Left lobe of liver (tissue), 2 donors: ENCODE measurements at regions not wholly inside any gene's neighbourhood (a gene's known extent, or its start where the extent isn't known, plus 50 kb on each side); places are given as distances from the start of the nearest gene placed in this dataset.

Source experiments
- ATAC-seq: fragments of 200-7000 bp; cut with Tn5 transposase; one replicate; pipeline ENCODE4 v1.9.1; 2020; ENCODE audit warnings: mild to moderate bottlenecking, moderate library complexity
- DNase-seq: peaks from one replicate; pipeline ENCODE4 v3.0.0-alpha.2; 2020; ENCODE audit warnings: low spot score
- donor health status: DM: no; HTN: no; CAD: no; lungs with moderate emphysema.
- donor health status: DM: no; HTN: yes; CAD: no.

DNA sequence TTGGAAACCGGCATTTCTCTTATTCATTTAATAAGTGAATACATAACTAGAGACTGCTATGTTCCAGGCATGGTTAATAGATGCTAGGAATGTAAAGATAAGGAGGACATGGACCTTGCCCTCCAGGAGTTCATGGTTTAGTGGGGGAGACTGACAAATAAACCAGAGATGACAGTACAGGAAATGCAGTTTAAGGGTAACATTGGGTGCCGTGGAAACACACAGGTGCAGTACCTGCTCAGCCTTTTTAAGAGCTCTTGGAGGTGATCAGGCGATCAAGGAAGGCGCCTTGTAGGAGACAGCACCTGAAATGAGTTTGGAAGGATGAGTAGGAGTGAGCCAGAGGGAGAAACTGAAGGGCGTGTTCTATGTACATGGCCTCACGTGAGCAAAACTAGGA is 145.8 kb downstream of the AASDH start:
- DNase-seq (no peak), ATAC-seq (no peak)

DNA sequence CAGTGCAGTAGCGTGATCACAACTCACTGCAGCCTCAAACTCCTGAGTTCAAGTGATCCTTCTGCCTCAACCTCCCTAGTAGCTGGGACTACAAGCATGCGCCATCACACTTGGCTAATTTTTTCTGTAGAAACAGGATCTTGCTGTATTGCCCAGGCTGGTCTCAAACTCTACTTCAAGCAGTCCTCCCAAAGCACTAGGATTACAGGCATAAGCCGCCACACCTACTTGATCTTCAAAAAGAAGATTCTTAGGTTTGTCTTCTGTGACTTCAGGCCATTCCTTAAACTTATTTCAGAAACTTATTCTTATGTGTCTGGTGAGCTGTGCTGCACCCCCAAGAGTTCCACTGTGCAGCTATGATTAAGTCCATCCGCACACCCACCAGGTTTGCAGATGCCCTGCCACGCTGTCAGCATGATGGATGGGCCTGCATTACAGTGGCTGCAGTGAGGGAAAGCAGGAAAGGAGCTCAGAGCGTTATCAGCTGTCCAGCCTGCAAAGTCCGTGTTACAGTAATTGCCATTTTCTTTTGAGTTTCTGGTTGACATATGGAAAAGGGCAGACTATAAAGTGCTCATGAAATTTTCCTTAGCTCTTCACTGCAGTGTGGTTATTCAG is 146.6 kb downstream of the AASDH start:
- DNase-seq (no peak), ATAC-seq (no peak)

DNA sequence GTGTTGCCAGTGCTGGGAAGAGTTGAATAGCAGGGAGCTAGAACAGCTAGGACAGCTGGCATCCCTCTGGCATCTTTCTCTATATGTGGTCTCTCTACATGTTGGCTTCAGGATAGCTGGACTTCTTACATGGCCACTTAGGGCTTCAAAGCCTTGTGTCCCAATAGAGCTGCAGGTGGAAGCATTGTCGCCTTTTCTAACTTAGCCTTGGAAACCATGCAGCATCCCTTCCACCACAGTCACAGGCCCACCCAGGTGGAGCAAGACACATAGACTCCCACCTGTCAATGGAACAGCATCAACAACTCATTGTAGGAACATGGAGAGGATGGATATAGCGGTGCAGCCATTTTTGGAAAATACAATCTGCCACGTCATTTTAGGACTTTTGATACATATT is 149.0 kb downstream of the AASDH start:
- DNase-seq: no peak
- ATAC-seq: no peak

DNA sequence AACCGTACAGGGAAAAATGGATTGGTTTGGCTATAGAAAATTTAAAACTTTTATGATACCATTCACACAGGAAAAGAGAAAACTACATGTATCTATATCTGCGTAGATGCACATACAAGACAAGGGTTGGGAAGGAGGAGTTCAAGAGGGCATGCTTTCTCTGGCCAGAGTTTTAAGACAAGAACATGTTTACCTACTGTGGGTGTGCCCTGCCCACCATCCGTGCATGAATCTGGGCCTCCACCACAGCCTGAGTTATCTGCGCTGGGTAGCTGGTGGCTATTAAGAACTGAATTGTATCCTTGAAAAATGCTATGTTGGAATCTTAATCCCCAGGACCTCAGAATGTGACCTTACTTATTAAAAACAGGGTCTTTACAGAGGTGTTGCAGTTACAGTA is 151.6 kb downstream of the AASDH start:
- DNase-seq: no peak
- no peak for ATAC-seq

DNA sequence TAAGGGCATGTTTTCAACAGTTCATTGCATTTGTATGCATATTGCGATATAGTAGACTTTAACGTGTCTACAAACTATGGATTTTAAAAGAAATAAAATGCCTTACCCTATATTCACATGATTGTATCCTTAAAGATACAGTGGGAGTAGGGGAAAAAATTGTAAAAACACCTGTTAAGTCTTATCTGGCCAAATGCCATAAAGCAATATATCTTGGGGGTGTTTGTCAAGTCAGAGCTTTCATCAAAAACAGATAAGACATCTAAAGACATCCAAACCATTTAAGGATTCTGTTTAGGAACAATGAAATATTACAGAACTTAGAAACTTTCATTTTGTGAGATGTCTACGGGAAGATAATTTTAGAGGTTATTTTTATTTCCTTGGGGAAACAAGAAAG is 152.3 kb downstream of the AASDH start:
- ATAC-seq: no peak
- DNase-seq: no peak

- no peak for DNase-seq
- ATAC-seq: no peak
Observed at GRCh38 chr4:56234098-56234497, 153.2 kb downstream of the AASDH start.

DNA sequence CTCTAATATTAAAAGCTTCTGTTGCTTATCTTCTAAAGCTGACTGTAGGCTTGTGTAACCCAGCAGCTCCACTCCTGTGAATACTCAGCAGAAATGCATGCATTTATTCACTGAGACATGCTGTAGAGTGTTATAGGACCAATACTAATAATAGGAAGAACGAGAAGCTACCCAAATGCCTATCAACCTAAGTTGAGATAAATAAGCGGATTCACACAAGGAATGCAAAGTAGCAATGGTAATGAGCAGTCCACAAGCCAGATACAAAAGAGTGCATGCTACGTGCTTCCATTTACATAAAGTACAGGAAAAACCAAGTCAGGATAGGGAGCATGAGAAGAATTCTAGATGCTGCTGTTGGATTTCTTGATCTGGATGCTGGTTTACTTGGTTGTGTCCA is 155.9 kb downstream of the AASDH start:
- ATAC-seq (no peak), DNase-seq (no peak)

- DNase-seq: no peak
- no peak for ATAC-seq
Observed at GRCh38 chr4:56229947-56230346, 157.3 kb downstream of the AASDH start.

DNA sequence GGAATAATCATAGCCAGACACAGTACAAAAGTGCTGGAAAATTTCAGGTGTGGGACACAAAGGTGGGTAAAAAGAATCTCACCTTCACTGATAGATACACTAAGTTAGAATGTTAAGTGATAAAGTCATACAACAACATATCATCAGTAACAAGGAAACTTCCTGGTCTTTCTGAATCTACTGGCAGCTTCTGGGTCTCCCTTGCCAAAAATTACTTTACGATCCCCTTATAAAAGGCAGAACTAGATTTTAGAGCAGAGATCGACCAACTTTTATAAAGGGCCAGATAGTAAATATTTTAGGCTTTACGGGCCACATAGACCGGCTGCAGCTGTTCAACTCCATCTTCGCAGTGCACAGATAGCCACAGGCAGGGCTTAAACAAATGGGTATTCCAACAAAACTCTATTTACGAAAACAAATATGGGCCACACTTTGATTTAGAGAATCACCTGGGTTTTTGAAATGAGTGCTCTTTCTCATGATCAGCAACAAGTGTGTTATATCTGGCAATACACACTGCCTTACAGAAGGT is 159.9 kb downstream of the AASDH start:
- no peak for ATAC-seq
- DNase-seq: no peak

DNA sequence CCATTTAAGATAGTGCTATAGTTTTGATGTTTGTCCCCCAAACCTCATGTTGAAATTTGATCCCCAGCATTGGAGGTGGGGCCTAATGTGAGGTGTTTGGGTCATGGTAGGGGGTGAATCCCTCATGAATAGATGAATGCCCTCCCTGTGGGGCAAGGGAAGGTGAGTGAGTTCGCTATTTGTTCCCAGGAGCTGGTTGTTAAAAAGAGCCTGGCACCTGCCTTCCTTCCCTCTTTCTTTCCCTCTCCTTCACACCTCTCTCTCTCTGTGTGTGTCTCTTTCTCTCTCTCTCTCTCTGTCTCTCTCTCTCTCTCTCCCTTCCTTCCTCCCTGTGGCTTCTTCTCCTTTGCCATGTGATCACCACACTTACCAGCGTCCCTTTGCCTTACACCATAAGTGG is 160.7 kb downstream of the AASDH start:
- DNase-seq (no peak), ATAC-seq (no peak)

DNA sequence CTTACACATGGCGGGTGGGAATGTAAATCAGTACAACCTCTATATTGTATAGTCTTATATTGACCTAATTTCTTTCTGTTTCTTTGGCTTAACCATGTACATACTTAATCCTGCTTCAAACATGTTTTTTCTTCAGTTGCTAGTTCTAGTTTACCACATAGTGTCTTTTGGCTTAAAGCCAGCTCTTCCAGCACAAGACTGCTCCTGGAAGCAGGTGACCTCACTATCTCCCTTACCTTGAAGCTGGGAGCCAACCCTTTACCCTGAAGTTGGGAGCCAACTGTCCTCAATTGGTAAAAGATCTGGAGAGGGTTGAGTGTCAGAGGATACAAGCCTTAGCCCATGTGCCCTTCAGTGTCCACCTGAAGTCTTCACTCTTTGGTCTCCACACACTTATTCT is 162.7 kb downstream of the AASDH start:
- ATAC-seq (no peak), DNase-seq (no peak)

- ATAC-seq (no peak), DNase-seq (no peak)
Observed at GRCh38 chr4:56222514-56222913, 164.8 kb downstream of the AASDH start.

DNA sequence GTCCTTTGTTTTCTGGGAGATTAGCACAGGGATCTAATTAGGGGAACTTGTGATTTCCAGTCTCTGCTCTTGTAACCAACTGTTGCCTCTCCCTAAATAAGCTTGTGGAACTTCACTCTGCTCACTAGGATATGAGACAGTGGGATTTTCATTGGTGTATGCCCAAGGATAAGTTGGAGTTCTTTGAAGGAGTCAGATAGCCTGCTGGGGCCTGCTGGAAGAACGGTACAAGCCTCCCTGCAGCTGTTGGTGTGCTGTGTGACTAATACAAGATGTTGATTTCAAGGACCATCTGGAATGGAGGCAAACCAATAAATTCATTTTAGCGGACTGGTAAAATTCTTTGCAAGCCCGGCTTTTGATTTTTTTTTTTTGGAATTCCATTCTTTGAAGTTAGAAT is 167.0 kb downstream of the AASDH start:
- ATAC-seq: no peak
- DNase-seq: no peak

DNA sequence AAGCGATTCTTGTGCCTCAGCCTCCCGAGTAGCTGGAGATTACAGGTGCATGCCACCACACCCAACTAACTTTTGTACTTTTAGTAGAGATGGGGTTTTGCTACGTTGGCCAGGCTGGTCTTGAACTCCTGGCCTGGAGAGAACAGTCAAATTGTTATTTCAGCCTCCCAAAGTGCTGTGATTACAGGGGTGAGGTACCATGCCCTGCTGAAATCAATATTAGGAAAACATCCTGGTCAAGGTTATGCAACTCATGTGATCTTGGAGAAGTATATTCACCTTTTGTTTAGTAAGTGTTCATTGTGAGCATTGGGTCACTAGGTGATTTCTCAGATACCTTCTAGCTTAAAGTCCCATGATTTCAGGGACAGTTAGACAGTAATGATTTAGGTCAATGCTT is 167.8 kb downstream of the AASDH start:
- ATAC-seq (no peak), DNase-seq (no peak)

DNA sequence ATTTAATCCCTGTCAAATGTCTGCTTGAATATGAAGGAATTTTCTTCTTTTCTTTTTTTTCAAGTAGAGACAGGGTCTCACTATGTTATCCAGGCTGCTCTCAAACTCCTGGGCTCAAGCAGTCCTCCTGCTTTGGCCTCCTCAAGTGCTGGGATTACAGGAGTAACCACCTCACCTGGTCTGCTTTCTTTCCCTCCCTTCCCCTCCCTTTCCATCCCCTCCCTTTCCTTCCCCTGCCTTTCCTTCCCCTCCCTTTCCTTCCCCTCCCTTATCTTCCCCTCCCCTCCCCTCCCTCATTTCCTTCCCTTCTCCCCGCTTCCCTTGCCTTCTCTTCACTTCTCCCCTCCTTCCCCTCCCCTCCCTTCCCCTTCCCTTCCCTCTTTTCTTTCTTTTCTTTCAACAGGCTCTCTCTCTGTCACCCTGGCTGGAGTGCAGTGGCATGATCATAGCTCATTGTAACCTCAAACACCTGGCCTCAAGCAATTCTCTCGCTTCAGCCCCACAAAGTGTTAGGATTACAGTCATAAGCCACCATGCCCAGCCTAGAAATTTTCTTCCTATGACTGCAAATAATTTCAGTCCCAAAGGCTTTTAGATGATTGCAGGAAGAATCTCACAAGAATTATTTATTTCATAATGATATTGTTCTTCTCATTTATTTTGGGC is 168.9 kb downstream of the AASDH start:
- ATAC-seq (no peak), DNase-seq (no peak)

- ATAC-seq (no peak), DNase-seq (no peak)
Observed at GRCh38 chr4:56217343-56217890, 169.9 kb downstream of the AASDH start.

DNA sequence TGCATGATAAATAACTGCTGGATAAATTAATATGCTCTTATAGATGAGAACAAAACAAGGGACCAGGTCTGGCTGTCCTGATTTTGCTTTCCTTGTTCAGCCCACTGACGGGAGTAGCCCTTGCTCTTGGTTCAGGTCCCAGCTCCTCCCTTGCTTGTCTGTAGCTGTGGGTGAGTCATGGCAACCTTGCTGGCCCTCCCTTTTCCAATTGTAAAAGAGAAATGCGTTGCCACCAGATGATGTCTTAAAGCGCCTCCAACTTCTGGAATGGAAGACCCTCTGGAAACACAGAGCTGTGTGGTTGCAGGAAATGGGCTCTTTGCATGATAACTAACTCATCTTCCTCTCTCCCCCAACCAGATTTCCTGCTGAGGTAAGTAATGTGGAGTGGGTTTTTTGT is 171.4 kb downstream of the AASDH start:
- ATAC-seq (no peak), DNase-seq (no peak)

DNA sequence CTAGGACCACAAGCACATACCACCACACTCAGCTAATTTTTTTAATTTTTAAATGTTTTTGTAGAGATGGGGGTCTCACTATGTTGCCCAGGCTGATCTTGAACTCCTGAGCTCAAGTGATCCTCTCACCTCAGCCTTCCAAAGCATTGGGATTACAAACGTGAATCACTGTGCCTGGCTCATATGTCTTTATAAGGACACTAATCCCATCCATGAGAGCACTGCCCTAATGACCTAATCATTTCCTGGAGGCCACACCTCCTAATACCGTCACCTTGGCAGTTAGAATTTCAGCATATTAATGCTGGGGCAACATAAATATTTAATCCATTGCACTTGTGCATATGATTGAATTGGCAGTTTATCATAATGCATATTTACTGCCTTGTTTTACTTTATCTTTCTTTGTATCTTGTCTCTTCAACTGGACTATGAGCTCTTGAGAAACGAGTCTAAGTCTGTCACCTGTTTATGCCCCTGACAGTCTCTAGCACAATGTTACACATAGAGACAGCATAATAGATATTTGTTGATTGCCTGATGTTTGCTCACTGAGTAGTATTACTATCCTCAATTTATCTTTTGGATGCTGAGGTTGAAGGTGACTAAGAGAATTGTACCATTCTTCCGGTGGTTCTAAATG is 172.0 kb downstream of the AASDH start:
- no peak for DNase-seq
- peak; percentile 11 for ATAC-seq

GRCh38 chr4:56213543-56213942 is 173.7 kb downstream of the AASDH start:
- peak; percentile 69 for ATAC-seq
- DNase-seq: no peak

DNA sequence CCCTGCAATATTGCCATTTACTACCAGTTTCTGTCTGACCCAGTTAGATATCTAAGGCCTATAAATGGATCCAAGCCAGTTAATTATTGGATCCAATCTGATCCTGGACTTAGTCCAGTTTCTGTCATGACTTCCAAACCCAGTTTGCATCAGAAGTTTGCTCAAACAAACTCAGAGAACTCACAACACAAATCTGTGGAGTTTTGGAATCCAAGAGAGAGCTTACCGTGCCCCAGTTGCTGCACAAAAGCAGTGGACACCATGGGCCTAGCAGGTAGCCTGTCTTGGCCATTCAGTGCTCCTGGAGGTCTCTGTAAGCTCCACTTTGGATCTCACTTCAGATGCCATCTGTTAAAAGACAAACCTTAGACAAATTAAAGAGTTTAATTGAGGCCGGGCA is 174.5 kb downstream of the AASDH start:
- no peak for DNase-seq
- ATAC-seq: peak; percentile 84

DNA sequence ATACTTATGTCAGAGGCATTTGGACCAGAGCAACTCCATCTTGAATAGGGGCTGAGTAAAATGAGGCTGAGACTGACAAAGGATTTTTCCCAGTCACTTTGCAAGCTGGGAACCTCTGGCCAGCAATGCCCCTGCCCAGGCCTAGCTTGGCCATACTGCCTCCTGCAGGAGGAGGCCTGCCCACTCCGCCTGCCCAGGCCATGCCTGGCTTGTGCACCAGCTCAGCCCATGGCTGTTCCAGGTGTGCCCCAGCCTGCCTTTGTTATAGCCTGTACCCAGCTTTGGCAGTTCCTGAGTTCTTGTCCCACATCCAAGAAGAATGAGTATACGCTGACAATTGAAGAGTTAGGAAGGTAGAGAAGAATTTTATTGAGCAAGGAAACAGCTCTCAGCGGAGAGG is 176.1 kb downstream of the AASDH start:
- DNase-seq: no peak
- no peak for ATAC-seq

DNA sequence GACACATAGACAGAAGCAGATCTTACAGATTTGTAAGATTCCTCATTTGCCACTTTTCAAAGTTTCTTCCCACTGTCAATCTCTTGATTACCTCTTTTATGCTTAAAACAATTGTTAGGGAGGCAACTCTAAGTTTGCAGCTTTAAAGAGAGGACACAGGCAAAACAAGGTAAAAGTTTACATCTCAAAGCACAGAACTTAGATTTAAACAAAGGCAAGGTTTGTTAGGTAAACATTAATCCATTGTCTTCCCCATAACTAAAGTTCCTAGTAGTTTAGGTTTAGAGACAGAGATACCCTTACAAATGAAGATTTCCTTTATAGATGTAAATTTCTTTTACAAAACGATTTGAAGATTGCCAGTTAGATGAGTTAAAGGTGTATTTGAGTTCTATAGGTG is 176.9 kb downstream of the AASDH start:
- no peak for ATAC-seq
- no peak for DNase-seq
